ENCODE measurements at regions not wholly inside any gene's neighbourhood (a gene's known extent, or its start where the extent isn't known, plus 50 kb on each side); places are given as distances from the start of the nearest gene placed in this dataset.
"Not testable (repeated sequence)": the region's sequence is repeated elsewhere in the genome, so short reads cannot be mapped to it uniquely, and the experiment has no call there.

DNA sequence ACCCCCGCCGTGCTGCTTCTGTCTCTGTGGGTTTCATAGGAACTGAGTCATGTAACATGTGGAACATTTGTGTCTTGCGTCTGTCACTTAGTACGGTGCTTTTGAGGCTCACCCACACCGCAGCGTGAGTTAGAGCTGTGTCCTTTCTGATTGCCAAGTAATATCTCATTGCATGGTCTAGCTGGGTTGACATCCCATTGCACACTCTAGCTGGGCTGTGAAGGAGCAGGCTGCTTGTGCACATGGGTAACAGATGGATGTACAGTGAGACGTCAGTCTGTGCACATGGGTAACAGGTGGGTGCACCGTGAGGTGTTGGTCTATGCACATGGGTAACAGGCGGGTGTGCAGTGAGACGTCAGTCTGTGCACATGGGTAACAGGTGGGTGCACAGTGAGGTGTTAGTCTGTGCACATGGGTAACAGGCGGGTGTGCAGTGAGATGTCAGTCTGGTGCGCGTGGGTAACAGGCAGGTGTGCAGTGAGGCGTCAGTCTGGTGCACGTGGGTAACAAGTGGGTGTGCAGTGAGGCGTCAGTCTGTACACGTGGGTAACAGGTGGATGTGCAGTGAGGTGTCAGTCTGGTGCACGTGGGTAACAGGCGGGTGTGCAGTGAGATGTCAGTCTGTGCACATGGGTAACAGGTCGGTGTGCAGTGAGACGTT, 58.5 kb upstream of the METTL9 start:
- not testable (repeated sequence) for TF ChIP-seq CTCF (IDR thresholded peaks at IDR 0.05; ENCODE audit: low read depth, low read length, missing input control); YY1 (IDR thresholded peaks at IDR 0.05); TAF1 (conservative IDR thresholded peaks at IDR 0.05); MAX (IDR thresholded peaks at IDR 0.05); EGR1 (IDR thresholded peaks at IDR 0.05; ENCODE audit: low read depth in 2 of 2); GABPA (IDR thresholded peaks at IDR 0.05 in 1 of 2, conservative IDR thresholded peaks at IDR 0.05 in 1 of 2); RAD21 (IDR thresholded peaks at IDR 0.05); SP1 (IDR thresholded peaks at IDR 0.05); JUND (IDR thresholded peaks at IDR 0.05); FOXA2 (IDR thresholded peaks at IDR 0.05); RXRA (IDR thresholded peaks at IDR 0.05); FOXA1 (IDR thresholded peaks at IDR 0.05)
- TF ChIP-seq, protein P1, sequence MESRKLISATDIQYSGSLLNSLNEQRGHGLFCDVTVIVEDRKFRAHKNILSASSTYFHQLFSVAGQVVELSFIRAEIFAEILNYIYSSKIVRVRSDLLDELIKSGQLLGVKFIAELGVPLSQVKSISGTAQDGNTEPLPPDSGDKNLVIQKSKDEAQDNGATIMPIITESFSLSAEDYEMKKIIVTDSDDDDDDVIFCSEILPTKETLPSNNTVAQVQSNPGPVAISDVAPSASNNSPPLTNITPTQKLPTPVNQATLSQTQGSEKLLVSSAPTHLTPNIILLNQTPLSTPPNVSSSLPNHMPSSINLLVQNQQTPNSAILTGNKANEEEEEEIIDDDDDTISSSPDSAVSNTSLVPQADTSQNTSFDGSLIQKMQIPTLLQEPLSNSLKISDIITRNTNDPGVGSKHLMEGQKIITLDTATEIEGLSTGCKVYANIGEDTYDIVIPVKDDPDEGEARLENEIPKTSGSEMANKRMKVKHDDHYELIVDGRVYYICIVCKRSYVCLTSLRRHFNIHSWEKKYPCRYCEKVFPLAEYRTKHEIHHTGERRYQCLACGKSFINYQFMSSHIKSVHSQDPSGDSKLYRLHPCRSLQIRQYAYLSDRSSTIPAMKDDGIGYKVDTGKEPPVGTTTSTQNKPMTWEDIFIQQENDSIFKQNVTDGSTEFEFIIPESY (IDR thresholded peaks at IDR 0.05), result not testable (repeated sequence)
- TF ChIP-seq, protein P2, sequence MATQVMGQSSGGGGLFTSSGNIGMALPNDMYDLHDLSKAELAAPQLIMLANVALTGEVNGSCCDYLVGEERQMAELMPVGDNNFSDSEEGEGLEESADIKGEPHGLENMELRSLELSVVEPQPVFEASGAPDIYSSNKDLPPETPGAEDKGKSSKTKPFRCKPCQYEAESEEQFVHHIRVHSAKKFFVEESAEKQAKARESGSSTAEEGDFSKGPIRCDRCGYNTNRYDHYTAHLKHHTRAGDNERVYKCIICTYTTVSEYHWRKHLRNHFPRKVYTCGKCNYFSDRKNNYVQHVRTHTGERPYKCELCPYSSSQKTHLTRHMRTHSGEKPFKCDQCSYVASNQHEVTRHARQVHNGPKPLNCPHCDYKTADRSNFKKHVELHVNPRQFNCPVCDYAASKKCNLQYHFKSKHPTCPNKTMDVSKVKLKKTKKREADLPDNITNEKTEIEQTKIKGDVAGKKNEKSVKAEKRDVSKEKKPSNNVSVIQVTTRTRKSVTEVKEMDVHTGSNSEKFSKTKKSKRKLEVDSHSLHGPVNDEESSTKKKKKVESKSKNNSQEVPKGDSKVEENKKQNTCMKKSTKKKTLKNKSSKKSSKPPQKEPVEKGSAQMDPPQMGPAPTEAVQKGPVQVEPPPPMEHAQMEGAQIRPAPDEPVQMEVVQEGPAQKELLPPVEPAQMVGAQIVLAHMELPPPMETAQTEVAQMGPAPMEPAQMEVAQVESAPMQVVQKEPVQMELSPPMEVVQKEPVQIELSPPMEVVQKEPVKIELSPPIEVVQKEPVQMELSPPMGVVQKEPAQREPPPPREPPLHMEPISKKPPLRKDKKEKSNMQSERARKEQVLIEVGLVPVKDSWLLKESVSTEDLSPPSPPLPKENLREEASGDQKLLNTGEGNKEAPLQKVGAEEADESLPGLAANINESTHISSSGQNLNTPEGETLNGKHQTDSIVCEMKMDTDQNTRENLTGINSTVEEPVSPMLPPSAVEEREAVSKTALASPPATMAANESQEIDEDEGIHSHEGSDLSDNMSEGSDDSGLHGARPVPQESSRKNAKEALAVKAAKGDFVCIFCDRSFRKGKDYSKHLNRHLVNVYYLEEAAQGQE (IDR thresholded peaks at IDR 0.05), result not testable (repeated sequence)

Measured in liver (tissue), 3 donors.